Kidney epithelial cell (primary cell): ENCODE measurements at regions not wholly inside any gene's neighbourhood (a gene's known extent, or its start where the extent isn't known, plus 50 kb on each side); places are given as distances from the start of the nearest gene placed in this dataset.

Experiments
- DNase-seq: peaks from one replicate; pipeline ENCODE4 v3.0.0-alpha.2; 2010; ENCODE audit warnings: low read depth
- H3K27me3 ChIP-seq: 2 replicates; pipeline ENCODE4 v1.6.0; 2011; ENCODE audit warnings: low read length; ENCODE audit not compliant: control insufficient read depth, insufficient read depth
- H3K36me3 ChIP-seq: 2 replicates; pipeline ENCODE4 v1.5.1; 2011; ENCODE audit warnings: low read length; ENCODE audit not compliant: control insufficient read depth, insufficient read depth
- H3K4me3 ChIP-seq: 2 replicates; pipeline ENCODE4 v1.5.1; 2011; ENCODE audit warnings: low read depth, mild to moderate bottlenecking, control low read depth, low read length
- TF ChIP-seq, protein P1 (sequence below): IDR thresholded peaks from 2 replicates; pipeline ENCODE4 v1.5.1; 2011; ENCODE audit warnings: mild to moderate bottlenecking, moderate library complexity, low read length, control low read depth, inconsistent platforms; ENCODE audit not compliant: insufficient read depth, poor library complexity, severe bottlenecking

DNA sequence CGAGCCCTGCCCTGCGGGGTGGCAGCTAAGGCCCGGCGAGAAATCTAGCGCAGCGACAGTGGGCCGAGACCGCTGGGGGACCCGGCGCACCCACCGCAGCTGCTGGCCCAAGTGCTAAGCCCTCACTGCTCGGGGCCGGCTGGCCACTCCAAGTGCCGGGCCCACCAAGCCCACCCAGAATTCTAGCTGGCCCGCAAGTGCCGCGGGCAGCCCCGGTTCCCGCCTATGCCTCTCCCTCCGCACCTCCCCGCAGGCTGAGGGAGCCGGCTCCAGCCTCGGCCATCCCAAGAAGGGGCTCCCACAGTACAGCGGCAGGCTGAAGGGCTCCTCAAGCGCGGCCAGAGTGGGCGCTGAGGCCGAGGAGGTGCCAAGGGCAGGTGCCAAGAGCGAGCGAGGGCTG is 55.2 kb upstream of the RND3 start:
- H3K4me3 ChIP-seq, result no peak overlapping the region
- no peaks in the 10 kb centered on the region for H3K27me3 ChIP-seq
- TF ChIP-seq, protein P1, sequence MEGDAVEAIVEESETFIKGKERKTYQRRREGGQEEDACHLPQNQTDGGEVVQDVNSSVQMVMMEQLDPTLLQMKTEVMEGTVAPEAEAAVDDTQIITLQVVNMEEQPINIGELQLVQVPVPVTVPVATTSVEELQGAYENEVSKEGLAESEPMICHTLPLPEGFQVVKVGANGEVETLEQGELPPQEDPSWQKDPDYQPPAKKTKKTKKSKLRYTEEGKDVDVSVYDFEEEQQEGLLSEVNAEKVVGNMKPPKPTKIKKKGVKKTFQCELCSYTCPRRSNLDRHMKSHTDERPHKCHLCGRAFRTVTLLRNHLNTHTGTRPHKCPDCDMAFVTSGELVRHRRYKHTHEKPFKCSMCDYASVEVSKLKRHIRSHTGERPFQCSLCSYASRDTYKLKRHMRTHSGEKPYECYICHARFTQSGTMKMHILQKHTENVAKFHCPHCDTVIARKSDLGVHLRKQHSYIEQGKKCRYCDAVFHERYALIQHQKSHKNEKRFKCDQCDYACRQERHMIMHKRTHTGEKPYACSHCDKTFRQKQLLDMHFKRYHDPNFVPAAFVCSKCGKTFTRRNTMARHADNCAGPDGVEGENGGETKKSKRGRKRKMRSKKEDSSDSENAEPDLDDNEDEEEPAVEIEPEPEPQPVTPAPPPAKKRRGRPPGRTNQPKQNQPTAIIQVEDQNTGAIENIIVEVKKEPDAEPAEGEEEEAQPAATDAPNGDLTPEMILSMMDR, result no peak
- no peaks in the 10 kb centered on the region for H3K36me3 ChIP-seq
- DNase-seq, result no peak

DNA sequence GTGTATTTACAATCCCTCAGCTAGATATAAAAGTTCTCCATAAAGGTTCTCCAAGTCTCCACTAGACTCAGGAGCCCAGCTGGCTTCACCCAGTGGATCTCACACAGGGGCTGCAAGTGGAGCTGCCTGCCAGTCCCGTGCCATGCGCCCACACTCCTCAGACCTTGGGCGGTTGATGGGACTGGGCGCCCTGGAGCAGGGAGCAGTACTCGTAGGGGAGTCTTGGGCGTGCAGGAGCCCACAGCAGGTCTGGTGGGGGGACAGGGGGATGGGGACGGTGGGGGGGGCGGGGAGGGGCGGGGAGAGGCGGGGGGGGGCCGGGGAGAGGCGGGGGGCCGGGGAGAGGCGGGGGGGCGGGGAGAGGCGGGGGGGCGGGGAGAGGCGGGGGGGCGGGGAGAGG is 54.7 kb upstream of the RND3 start:
- Histone ChIP-seq H3K27me3 (no peaks in the 10 kb centered on the region), H3K36me3 (no peaks in the 10 kb centered on the region), H3K4me3 (no peak overlapping the region)
- TF ChIP-seq, protein P1, result no peak
- DNase-seq, result no peak

DNA sequence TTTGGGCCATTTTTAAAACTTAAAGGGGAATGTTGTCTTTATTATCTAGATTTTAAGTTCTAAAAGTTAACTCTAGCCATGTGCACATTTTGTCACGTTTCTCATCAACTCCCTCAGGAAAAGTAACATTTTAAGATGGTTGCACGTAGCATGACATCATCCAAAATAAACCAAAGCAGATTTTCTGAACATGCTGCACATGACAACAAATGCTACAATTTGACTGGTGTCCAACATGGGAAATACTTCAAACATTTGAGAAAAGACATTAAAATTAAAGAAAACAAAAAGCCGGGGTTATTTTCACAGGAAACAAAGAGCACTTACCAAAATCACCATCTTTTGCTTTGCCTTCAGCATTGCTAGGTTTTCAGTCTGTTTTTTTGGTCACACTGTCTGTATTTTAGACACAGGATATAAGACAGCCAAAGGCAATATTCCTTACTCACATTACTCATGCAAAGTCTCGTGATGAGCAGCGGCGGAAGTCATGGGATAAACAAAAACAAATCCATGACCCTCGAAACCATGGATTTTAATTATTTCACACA is 51.3 kb upstream of the RND3 start:
- H3K4me3 ChIP-seq, result no peak overlapping the region
- TF ChIP-seq, protein P1, result no peak
- H3K27me3 ChIP-seq, result no peaks in the 10 kb centered on the region
- no peak for DNase-seq
- no peaks in the 10 kb centered on the region for H3K36me3 ChIP-seq
